Cardiac fibroblast (primary cell): ENCODE measurements at regions not wholly inside any gene's neighbourhood (a gene's known extent, or its start where the extent isn't known, plus 50 kb on each side); places are given as distances from the start of the nearest gene placed in this dataset.
"Not testable (repeated sequence)": the region's sequence is repeated elsewhere in the genome, so short reads cannot be mapped to it uniquely, and the experiment has no call there.

Experiments used
- DNase-seq, 2 donors: peaks; one replicate each; pipeline versions ENCODE4 v3.0.0 to v3.0.0-alpha.2; 2010; ENCODE audit warnings: low read depth in 2 of 2
- H3K4me3 ChIP-seq, 2 donors: replicated peaks in 1 of 2; 1 replicate in 1 of 2; 2 replicates in 1 of 2; pipeline ENCODE4 v1.5.1; 2011; ENCODE audit warnings: low read depth in 2 of 2, low read length in 2 of 2, mild to moderate bottlenecking in 2 of 2, moderate library complexity in 1 of 2
- CTCF ChIP-seq: IDR thresholded peaks from one replicate; pipeline ENCODE4 v1.5.1; 2011; ENCODE audit warnings: low read depth, mild to moderate bottlenecking, low read length, inconsistent platforms

- not testable (repeated sequence) for H3K4me3 ChIP-seq
These were observed 1154.7 kb downstream of the FOXD4L5 start for GRCh38 chr9:64130325-64130724.

GRCh38 chr9:64128572-64128971 is 1156.4 kb downstream of the FOXD4L5 start:
- TF ChIP-seq CTCF, result no peak
- no peak overlapping the region for H3K4me3 ChIP-seq
- no peak for DNase-seq

More at GRCh38 chr9:64130325-64130724, 1154.7 kb downstream of the FOXD4L5 start:
- DNase-seq, result not testable (repeated sequence)

- not testable (repeated sequence) for H3K4me3 ChIP-seq, DNase-seq
These were observed 1163.4 kb downstream of the FOXD4L5 start for GRCh38 chr9:64121602-64122001.

GRCh38 chr9:64117329-64117728 is 1167.7 kb downstream of the FOXD4L5 start:
- not testable (repeated sequence) for H3K4me3 ChIP-seq

GRCh38 chr9:64107867-64108266 is 1177.1 kb downstream of the FOXD4L5 start:
- H3K4me3 ChIP-seq, DNase-seq: not testable (repeated sequence)

More at GRCh38 chr9:64117329-64117728, 1167.7 kb downstream of the FOXD4L5 start:
- not testable (repeated sequence) for DNase-seq

GRCh38 chr9:64107211-64107610 is 1177.8 kb downstream of the FOXD4L5 start:
- DNase-seq, H3K4me3 ChIP-seq: not testable (repeated sequence)

GRCh38 chr9:64105193-64105592 is 1179.8 kb downstream of the FOXD4L5 start:
- not testable (repeated sequence) for DNase-seq, H3K4me3 ChIP-seq

GRCh38 chr9:64101504-64101903 is 1183.5 kb downstream of the FOXD4L5 start:
- not testable (repeated sequence) for DNase-seq

GRCh38 chr9:64100571-64101155 is 1184.3 kb downstream of the FOXD4L5 start:
- not testable (repeated sequence) for H3K4me3 ChIP-seq, DNase-seq

More at GRCh38 chr9:64101504-64101903, 1183.5 kb downstream of the FOXD4L5 start:
- not testable (repeated sequence) for H3K4me3 ChIP-seq

- H3K4me3 ChIP-seq, DNase-seq: not testable (repeated sequence)
These were observed 1199.0 kb downstream of the FOXD4L5 start for GRCh38 chr9:64085998-64086397.

GRCh38 chr9:64071358-64072253 is 1213.4 kb downstream of the FOXD4L5 start:
- DNase-seq, H3K4me3 ChIP-seq: not testable (repeated sequence)

- not testable (repeated sequence) for H3K4me3 ChIP-seq, DNase-seq
These were observed 1214.2 kb downstream of the FOXD4L5 start for GRCh38 chr9:64070611-64071357.

GRCh38 chr9:64070083-64070482 is 1214.9 kb downstream of the FOXD4L5 start:
- DNase-seq, H3K4me3 ChIP-seq: not testable (repeated sequence)
